Vagina (tissue), 2 donors: ENCODE measurements at regions not wholly inside any gene's neighbourhood (a gene's known extent, or its start where the extent isn't known, plus 50 kb on each side); places are given as distances from the start of the nearest gene placed in this dataset.

Experiments used
- POLR2A ChIP-seq, 2 donors: fragments of 450-650 bp; IDR thresholded peaks; one replicate each; pipeline ENCODE4 v1.6.1; 2017; ENCODE audit warnings: antibody characterized with exemption in 2 of 2, mild to moderate bottlenecking in 2 of 2, moderate library complexity in 2 of 2
- TF ChIP-seq, protein P1 (sequence below), 3 experiments: fragments of 450-650 bp in 2 of 3; fragments of 200-600 bp in 1 of 3; sonication (generic) in 1 of 3; IDR thresholded peaks; one replicate each; pipeline ENCODE4 v1.5.1; 2017 to 2019; ENCODE audit warnings: antibody characterized with exemption in 3 of 3, mild to moderate bottlenecking in 2 of 3, moderate library complexity in 2 of 3

DNA sequence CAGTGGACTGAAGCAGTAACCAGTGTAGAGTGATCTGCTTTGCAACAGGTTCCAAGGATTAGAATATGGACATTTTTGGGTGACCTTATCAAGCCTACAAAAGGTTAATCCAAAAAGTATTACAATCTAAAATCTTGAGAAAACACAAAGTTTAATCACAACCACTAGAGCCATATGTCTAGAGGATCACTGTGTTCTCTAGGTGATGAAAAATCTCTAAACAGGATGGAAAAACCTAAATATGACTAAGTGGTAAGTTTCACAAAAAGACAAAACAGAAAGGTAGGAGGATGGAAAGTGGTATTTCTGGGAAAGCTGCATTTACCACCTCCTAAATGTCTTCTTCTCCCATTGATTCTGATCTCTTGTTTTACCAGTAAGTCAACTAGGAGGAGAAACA is 411.1 kb upstream of the CXADR start:
- TF ChIP-seq, protein P1, sequence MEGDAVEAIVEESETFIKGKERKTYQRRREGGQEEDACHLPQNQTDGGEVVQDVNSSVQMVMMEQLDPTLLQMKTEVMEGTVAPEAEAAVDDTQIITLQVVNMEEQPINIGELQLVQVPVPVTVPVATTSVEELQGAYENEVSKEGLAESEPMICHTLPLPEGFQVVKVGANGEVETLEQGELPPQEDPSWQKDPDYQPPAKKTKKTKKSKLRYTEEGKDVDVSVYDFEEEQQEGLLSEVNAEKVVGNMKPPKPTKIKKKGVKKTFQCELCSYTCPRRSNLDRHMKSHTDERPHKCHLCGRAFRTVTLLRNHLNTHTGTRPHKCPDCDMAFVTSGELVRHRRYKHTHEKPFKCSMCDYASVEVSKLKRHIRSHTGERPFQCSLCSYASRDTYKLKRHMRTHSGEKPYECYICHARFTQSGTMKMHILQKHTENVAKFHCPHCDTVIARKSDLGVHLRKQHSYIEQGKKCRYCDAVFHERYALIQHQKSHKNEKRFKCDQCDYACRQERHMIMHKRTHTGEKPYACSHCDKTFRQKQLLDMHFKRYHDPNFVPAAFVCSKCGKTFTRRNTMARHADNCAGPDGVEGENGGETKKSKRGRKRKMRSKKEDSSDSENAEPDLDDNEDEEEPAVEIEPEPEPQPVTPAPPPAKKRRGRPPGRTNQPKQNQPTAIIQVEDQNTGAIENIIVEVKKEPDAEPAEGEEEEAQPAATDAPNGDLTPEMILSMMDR (IDR thresholded peaks at IDR 0.05), result no peak
- TF ChIP-seq POLR2A (IDR thresholded peaks at IDR 0.05), result no peak
